GM12873 (cell line): ENCODE measurements at regions not wholly inside any gene's neighbourhood (a gene's known extent, or its start where the extent isn't known, plus 50 kb on each side); places are given as distances from the start of the nearest gene placed in this dataset.

ENCODE experiments used
- CTCF ChIP-seq: IDR thresholded peaks from 2 replicates; pipeline ENCODE4 v1.5.1; 2012; ENCODE audit warnings: low read depth, mild to moderate bottlenecking, moderate library complexity, low read length, control low read depth; ENCODE audit not compliant: insufficient read depth; ENCODE audit errors: missing control alignments

GRCh38 chr18:38318416-38318815, 752.8 kb upstream of the CELF4 start:
- no peak for TF ChIP-seq CTCF

GRCh38 chr18:38313831-38314230, 748.2 kb upstream of the CELF4 start:
- TF ChIP-seq CTCF: no peak

GRCh38 chr18:38312532-38312931, 746.9 kb upstream of the CELF4 start:
- TF ChIP-seq CTCF: no peak

GRCh38 chr18:38310936-38311335, 745.3 kb upstream of the CELF4 start:
- TF ChIP-seq CTCF: no peak

- no peak for TF ChIP-seq CTCF
Observed at GRCh38 chr18:38307914-38308313, 742.3 kb upstream of the CELF4 start.

- no peak for TF ChIP-seq CTCF
Observed at GRCh38 chr18:38305961-38306360, 740.4 kb upstream of the CELF4 start.

GRCh38 chr18:38301621-38302020, 736.0 kb upstream of the CELF4 start:
- TF ChIP-seq CTCF: no peak
